ENCODE measurements at regions not wholly inside any gene's neighbourhood (a gene's known extent, or its start where the extent isn't known, plus 50 kb on each side); places are given as distances from the start of the nearest gene placed in this dataset.

DNA sequence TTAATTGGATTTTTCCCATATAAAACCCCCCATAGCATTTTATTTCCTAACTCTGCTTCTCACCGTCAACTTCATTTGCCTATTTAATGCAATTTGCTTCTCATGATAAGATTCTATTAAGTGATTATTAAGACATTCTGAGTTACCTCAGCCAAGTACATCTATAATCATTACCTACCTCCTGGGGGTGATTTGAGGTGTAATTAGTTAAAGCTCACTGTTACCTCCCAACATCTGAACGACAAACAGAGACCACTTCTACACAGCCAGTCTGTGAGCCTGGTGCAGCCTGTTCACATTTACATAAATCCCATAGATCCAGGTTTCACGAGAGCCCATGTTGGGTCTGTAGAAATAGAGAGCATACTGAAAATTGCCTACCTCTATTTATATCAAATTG is 65.7 kb upstream of the SSX2IP start:
- TF ChIP-seq CTCF (IDR thresholded peaks at IDR 0.05), result no peak
- TF ChIP-seq POLR2A (IDR thresholded peaks at IDR 0.05), result no peak
- no peak for TF ChIP-seq EP300 (IDR thresholded peaks at IDR 0.05)

All from ovary (tissue), 3 donors.